Uterus (tissue), 2 donors: ENCODE measurements at regions not wholly inside any gene's neighbourhood (a gene's known extent, or its start where the extent isn't known, plus 50 kb on each side); places are given as distances from the start of the nearest gene placed in this dataset.

Experiments used
- POLR2A ChIP-seq, 2 donors: fragments of 450-650 bp; IDR thresholded peaks; one replicate each; pipeline ENCODE4 v1.6.1; 2016; ENCODE audit warnings: antibody characterized with exemption in 2 of 2, mild to moderate bottlenecking in 1 of 2, moderate library complexity in 1 of 2
- TF ChIP-seq, protein P1 (sequence below), 4 experiments: fragments of 200-600 bp in 2 of 4; fragments of 450-650 bp in 2 of 4; sonication (generic) in 2 of 4; IDR thresholded peaks; one replicate each; pipeline ENCODE4 v1.5.1; 2016 to 2019; ENCODE audit warnings: antibody characterized with exemption in 4 of 4, mild to moderate bottlenecking in 2 of 4, moderate library complexity in 1 of 4

GRCh38 chrX:40936827-40937226, 148.4 kb upstream of the USP9X start:
- TF ChIP-seq, protein P1, sequence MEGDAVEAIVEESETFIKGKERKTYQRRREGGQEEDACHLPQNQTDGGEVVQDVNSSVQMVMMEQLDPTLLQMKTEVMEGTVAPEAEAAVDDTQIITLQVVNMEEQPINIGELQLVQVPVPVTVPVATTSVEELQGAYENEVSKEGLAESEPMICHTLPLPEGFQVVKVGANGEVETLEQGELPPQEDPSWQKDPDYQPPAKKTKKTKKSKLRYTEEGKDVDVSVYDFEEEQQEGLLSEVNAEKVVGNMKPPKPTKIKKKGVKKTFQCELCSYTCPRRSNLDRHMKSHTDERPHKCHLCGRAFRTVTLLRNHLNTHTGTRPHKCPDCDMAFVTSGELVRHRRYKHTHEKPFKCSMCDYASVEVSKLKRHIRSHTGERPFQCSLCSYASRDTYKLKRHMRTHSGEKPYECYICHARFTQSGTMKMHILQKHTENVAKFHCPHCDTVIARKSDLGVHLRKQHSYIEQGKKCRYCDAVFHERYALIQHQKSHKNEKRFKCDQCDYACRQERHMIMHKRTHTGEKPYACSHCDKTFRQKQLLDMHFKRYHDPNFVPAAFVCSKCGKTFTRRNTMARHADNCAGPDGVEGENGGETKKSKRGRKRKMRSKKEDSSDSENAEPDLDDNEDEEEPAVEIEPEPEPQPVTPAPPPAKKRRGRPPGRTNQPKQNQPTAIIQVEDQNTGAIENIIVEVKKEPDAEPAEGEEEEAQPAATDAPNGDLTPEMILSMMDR (IDR thresholded peaks at IDR 0.05), result no peak
- TF ChIP-seq POLR2A (IDR thresholded peaks at IDR 0.05), result no peak
